Ovary (tissue), 3 donors: ENCODE measurements at regions not wholly inside any gene's neighbourhood (a gene's known extent, or its start where the extent isn't known, plus 50 kb on each side); places are given as distances from the start of the nearest gene placed in this dataset.

Experiments used
- CTCF ChIP-seq, 3 donors: fragments of 450-650 bp in 2 of 3; fragments of 200-600 bp in 1 of 3; IDR thresholded peaks; one replicate each; pipeline versions ENCODE4 v1.5.1 to v1.8.0; 2016 to 2022; ENCODE audit warnings: antibody characterized with exemption in 3 of 3, mild to moderate bottlenecking in 1 of 3
- EP300 ChIP-seq: sonication (generic); formaldehyde crosslinking; IDR thresholded peaks from one replicate; pipeline ENCODE4 v1.6.1; 2017; ENCODE audit warnings: antibody characterized with exemption
- POLR2A ChIP-seq: fragments of 450-650 bp; IDR thresholded peaks from one replicate; pipeline ENCODE4 v1.6.1; 2017; ENCODE audit warnings: antibody characterized with exemption, mild to moderate bottlenecking, moderate library complexity
- donor health status: DM: no; HTN: no; CAD: no.

- TF ChIP-seq CTCF (IDR thresholded peaks at IDR 0.05) (no peak), EP300 (no peak), POLR2A (no peak)
Observed at GRCh38 chr6:47377971-47378370, 68.3 kb upstream of the TNFRSF21 start.
